T-helper 1 cell treated with Interleukin-12 subunit alpha and Interleukin-12 subunit beta and Interleukin-4 antibody, amounts not matched to agents 30 ng/mL and 1 ng/mL, for 36 hours (primary cell): ENCODE measurements at regions not wholly inside any gene's neighbourhood (a gene's known extent, or its start where the extent isn't known, plus 50 kb on each side); places are given as distances from the start of the nearest gene placed in this dataset.
"Not testable (repeated sequence)": the region's sequence is repeated elsewhere in the genome, so short reads cannot be mapped to it uniquely, and the experiment has no call there.

Experiments used
- intact Hi-C: fragments of 100-400 bp; cut with micrococcal nuclease; formaldehyde crosslinking; loops from one replicate; pipeline ENCODE4 v1.15.1; 2024

GRCh38 chr18:46224181-46224775, 120.1 kb downstream of the HAUS1 start:
- intact Hi-C loops: loop anchor here (1.0 kb wide), 1 partner anchor 8 kb away; no protein-coding TSS in a partner anchor

- intact Hi-C loops: no loop called here
These were observed 122.3 kb downstream of the HAUS1 start for GRCh38 chr18:46226461-46226860.

DNA sequence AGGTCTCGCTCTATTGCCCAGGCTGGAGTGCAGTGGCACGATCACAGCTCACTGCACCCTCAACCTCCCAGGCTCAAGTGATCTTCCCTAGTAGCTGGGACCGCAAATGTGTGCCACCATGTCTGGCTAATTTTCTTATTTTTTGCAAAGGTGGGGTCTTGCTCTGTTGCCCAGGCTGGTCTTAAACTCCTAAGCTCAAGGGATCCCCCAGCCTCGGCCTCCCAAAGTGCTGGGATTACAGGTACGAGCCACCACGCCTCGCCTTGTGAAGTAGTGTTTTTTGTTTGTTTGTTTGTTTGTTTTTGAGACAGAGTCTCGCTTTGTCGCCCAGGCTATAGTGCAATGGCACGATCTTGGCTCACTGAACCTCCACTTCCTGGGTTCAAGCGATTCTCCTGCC, 125.5 kb downstream of the HAUS1 start:
- intact Hi-C loops: not testable (repeated sequence)

GRCh38 chr18:46236156-46236555, 132.0 kb downstream of the HAUS1 start:
- intact Hi-C loops: no loop called here

GRCh38 chr18:46237891-46238290, 133.7 kb downstream of the HAUS1 start:
- intact Hi-C loops: no loop called here

DNA sequence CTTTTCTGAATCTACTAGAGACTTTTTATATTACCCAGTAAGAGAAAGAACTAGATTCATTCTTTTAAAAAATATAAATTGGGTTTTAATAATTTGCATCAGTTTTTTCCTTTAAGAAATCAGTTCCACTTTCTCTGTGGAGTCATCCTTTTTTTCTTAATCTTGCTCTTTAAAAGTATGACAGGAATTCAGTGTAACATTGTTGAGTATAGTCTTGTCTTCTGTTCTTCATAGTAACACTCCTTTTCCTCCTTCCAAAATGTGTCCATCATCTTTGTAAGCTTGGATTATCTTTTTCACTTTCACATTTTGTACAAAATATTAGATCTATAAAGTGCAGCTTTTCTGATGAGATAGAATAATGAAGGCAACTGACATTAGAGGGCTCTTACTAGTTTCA, 135.4 kb downstream of the HAUS1 start:
- intact Hi-C loops: no loop called here

DNA sequence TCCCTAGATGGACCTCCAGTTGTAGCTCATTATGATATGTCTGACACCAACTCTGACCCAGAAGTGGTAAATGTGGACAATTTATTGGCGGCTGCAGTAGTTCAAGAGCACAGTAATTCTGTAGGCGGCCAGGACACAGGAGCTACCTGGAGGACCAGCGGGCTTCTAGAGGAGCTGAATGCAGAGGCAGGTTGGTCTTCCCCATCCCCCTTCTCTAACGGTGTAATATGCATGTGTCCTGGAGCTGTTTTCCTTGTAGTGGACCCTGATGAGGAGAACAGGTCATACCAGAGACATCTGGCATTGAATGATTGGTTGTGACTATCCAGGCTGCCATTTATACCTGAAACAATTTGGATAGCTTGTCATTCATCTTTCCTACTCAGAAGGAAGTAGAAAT, 135.8 kb downstream of the HAUS1 start:
- intact Hi-C loops: no loop called here

- intact Hi-C loops: not testable (repeated sequence)
These were observed 137.2 kb downstream of the HAUS1 start for GRCh38 chr18:46241393-46241792.

- intact Hi-C loops: no loop called here
These were observed 138.0 kb downstream of the HAUS1 start for GRCh38 chr18:46242183-46242582.

DNA sequence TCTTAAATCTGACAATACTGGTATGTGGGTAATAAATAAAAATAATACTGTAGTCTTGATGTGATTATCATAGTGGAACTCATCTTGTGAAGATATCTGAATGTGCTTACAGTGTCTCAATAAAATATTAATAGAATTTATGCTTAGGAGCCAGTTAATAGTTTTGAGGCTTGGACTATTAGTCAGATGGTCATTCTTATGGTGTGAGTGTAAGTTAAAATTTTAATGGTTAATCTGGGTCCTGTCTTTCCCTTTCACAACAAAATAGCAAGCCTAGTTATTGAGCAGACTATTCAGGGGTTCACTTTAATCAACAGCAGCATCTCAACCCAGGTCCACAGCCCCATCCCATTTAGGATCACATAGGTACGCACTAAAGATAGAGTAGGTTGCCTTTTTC, 138.9 kb downstream of the HAUS1 start:
- intact Hi-C loops: no loop called here

DNA sequence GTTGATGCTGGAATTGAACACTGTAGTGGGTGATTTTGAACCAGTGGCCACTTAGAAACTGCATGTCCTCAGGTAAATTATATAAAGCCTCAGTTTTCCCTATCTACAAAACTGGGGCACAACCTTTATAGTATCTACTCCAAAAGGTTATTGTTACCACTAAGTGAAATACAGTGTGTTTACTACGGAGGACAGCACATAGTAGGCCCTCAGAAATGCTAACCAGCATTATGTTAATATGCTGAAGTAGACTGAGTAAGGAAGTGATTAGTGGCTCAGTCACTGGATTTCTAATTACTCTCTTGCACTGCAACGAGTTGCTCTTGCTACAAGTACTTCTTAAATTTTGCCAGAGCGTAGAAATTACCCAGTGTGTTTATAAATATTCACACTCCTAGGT, 139.5 kb downstream of the HAUS1 start:
- intact Hi-C loops: no loop called here

- intact Hi-C loops: no loop called here
These were observed 141.9 kb downstream of the HAUS1 start for GRCh38 chr18:46246101-46246500.

GRCh38 chr18:46247942-46248341, 143.8 kb downstream of the HAUS1 start:
- intact Hi-C loops: no loop called here

GRCh38 chr18:46250084-46250811, 146.1 kb downstream of the HAUS1 start:
- intact Hi-C loops: loop anchor here (1.0 to 10.0 kb wide), 13 partner anchors 14 to 1525 kb away; partner anchors contain the start of genes EPG5, HAUS1, HDHD2 and KATNAL2

DNA sequence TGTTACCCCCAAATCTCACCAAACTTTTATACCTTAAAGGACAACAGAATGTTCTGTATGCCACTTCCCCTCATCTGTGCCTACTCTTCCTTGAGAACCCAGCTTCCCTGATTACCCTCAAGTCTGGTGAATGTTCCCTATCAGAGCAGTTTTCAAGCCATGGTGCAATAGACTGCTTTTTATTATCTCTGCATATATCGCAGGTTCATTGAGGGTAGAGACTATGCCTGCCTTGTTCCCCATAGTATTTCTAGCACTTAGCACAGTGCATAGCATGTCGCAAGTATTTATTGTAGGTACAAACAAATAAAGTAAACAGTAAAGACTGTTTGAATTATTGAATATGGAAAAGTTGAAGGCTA, 146.6 kb downstream of the HAUS1 start:
- intact Hi-C loops: loop anchor here (1.0 to 10.0 kb wide), 13 partner anchors 14 to 1526 kb away; partner anchors contain the start of genes EPG5, HAUS1, HDHD2 and KATNAL2

- intact Hi-C loops: loop anchor here (10.0 kb wide), 2 partner anchors 662 to 1528 kb away; partner anchors contain the start of genes KATNAL2 and PIAS2
These were observed 148.6 kb downstream of the HAUS1 start for GRCh38 chr18:46252759-46253158.

DNA sequence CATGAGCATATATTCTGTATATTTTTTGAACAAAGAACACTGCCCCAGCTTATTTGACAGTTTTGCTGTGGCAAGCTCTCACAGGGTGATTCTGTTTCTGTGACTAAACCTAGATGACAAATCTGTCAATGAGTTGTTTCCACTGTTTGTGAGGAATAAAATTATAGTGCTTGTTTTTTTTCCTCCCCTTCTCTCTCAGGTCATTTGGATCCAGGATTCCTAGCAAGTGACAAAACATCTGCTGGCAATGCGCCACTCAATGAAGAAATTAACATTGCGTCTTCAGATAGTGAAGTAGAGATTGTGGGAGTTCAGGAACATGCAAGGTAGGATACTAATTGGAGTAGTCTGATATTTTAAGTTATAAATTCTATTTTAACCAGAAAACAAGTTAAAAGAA, 149.3 kb downstream of the HAUS1 start:
- intact Hi-C loops: loop anchor here (10.0 kb wide), 2 partner anchors 661 to 1529 kb away; partner anchors contain the start of genes KATNAL2 and PIAS2

DNA sequence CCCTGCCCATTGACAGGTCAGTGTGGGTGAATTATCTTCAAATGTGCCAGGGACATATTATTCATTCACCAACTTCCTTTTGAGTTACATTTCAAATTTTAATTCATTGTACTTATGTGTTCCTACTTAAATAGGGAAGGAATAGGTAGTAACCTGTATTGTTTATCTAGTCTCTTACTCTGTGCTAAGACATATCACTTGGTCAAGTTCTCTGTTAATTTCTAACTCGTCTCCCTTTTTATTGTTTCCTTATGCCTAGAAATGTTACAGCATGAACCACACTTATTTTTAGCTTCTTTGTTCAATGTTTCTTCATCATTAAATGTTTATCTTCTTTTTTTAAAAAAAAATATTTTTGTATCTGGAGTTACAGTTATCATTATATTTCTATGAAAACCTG, 151.9 kb downstream of the HAUS1 start:
- intact Hi-C loops: loop anchor here (10.0 kb wide), 2 partner anchors 659 to 1531 kb away; partner anchors contain the start of genes KATNAL2 and PIAS2

- intact Hi-C loops: loop anchor here (10.0 kb wide), 2 partner anchors 657 to 1533 kb away; partner anchors contain the start of genes KATNAL2 and PIAS2
These were observed 153.2 kb downstream of the HAUS1 start for GRCh38 chr18:46257366-46257765.

- intact Hi-C loops: no loop called here
These were observed 156.1 kb downstream of the HAUS1 start for GRCh38 chr18:46260016-46260878.

GRCh38 chr18:46260879-46261143, 156.6 kb downstream of the HAUS1 start:
- intact Hi-C loops: no loop called here

- intact Hi-C loops: no loop called here
These were observed 157.6 kb downstream of the HAUS1 start for GRCh38 chr18:46261799-46262198.
